HCT116 (cell line): ENCODE measurements at regions not wholly inside any gene's neighbourhood (a gene's known extent, or its start where the extent isn't known, plus 50 kb on each side); places are given as distances from the start of the nearest gene placed in this dataset.

Experiments
- ATAC-seq: fragments of 200-7000 bp; cut with Tn5 transposase; 2 replicates; pipeline ENCODE4 v1.9.1; 2020; ENCODE audit warnings: mild to moderate bottlenecking, moderate library complexity
- BruUV-seq: library from RNA; stranded (reverse); fragments of 400-500 nt; replicated peaks from 2 replicates; lab custom pipeline; 2021; lab: Mats Ljungman, UMichigan
- CTCF ChIA-PET: fragments of 300-600 bp; sonication (Branson Sonifier 250); formaldehyde crosslinking; loops from one replicate; lab custom pipeline; 2021; ENCODE audit warnings: antibody characterized with exemption; lab: Charles Lee
- POLR2A ChIA-PET: fragments of 300-600, 350-600 bp; sonication (Branson Sonifier 250); formaldehyde crosslinking; loops from one replicate; lab custom pipeline; 2021; ENCODE audit warnings: antibody characterized with exemption; lab: Charles Lee
- RAD21 ChIA-PET, 2 experiments: fragments of 300-600 bp; sonication (Branson Sonifier 250); formaldehyde crosslinking; loops; one replicate each; lab custom pipeline; 2023; ENCODE audit warnings: low total read pairs in 2 of 2; ENCODE audit not compliant: uncharacterized antibody in 2 of 2, unreplicated experiment in 2 of 2, low non-redundant PET in 1 of 2; lab: Charles Lee
- DNase-seq: peaks from one replicate; pipeline ENCODE4 v3.0.0-alpha.2; 2010; ENCODE audit warnings: low read depth, low spot score
- H2AFZ ChIP-seq: fragments of 200-600 bp; shearing (Covaris generic), sonication (generic); 2 replicates; pipeline ENCODE4 v1.6.1; 2017; ENCODE audit warnings: low read depth, mixed run types, mixed read lengths, antibody characterized with exemption, low read length; ENCODE audit not compliant: poor library complexity, severe bottlenecking
- H3K27ac ChIP-seq: 2 replicates; pipeline ENCODE4 v1.5.1; 2012; ENCODE audit warnings: low read depth, low read length
- H3K27me3 ChIP-seq: fragments of 200-600 bp; sonication (generic); 2 replicates; pipeline ENCODE4 v1.6.1; 2016; ENCODE audit warnings: mixed run types, low read length, mixed read lengths; ENCODE audit not compliant: insufficient read depth
- H3K36me3 ChIP-seq, 2 experiments: fragments of 200-500 bp in 1 of 2; fragments of 200-600 bp in 1 of 2; sonication (Bioruptor generic) in 1 of 2; sonication (generic) in 1 of 2; 2 replicates each; pipeline versions ENCODE4 v1.5.1 to v1.6.1; 2014 to 2016; ENCODE audit warnings: low read length in 2 of 2, inconsistent platforms in 1 of 2, mixed read lengths in 1 of 2, mixed run types in 1 of 2; ENCODE audit not compliant: insufficient read depth in 2 of 2, control insufficient read depth in 1 of 2
- H3K4me1 ChIP-seq, 2 experiments: fragments of 200-600 bp in 1 of 2; sonication (generic) in 1 of 2; 2 replicates each; pipeline versions ENCODE4 v1.5.1 to v1.6.1; 2012 to 2017; ENCODE audit warnings: low read length in 2 of 2, inconsistent platforms in 1 of 2, mild to moderate bottlenecking in 1 of 2, mixed read lengths in 1 of 2, mixed run types in 1 of 2, moderate library complexity in 1 of 2; ENCODE audit not compliant: insufficient read depth in 2 of 2, control insufficient read depth in 1 of 2
- H3K4me2 ChIP-seq: fragments of 200-600 bp; sonication (generic); 2 replicates; pipeline ENCODE4 v1.6.1; 2017; ENCODE audit warnings: mixed run types, low read length, mixed read lengths
- H3K4me3 ChIP-seq, 2 experiments: fragments of 200-600 bp in 1 of 2; sonication (generic) in 1 of 2; replicated peaks in 1 of 2; 2 replicates each; pipeline ENCODE4 v1.5.1; 2011 to 2016; ENCODE audit warnings: low read length in 2 of 2, control low read depth in 1 of 2, low read depth in 1 of 2, mild to moderate bottlenecking in 1 of 2, mixed read lengths in 1 of 2, mixed run types in 1 of 2
- H3K79me2 ChIP-seq: fragments of 200-600 bp; sonication (generic); 2 replicates; pipeline ENCODE4 v1.6.1; 2017; ENCODE audit warnings: mild to moderate bottlenecking, mixed run types, low read length, moderate library complexity, mixed read lengths; ENCODE audit not compliant: insufficient read depth
- H3K9ac ChIP-seq: fragments of 200-600 bp; sonication (generic); 2 replicates; pipeline ENCODE4 v1.6.1; 2016; ENCODE audit warnings: low read length, mixed read lengths
- H3K9me2 ChIP-seq: fragments of 200-600 bp; sonication (generic), shearing (Covaris generic); 2 replicates; pipeline ENCODE4 v1.6.1; 2017; ENCODE audit warnings: mixed run types, mild to moderate bottlenecking, moderate library complexity; ENCODE audit not compliant: insufficient read depth
- H3K9me3 ChIP-seq, 2 experiments: fragments of 200-500 bp in 1 of 2; fragments of 200-600 bp in 1 of 2; sonication (Bioruptor generic) in 1 of 2; sonication (generic) in 1 of 2; 2 replicates each; pipeline ENCODE4 v1.6.1; 2014 to 2017; ENCODE audit warnings: low read length in 2 of 2, mixed read lengths in 2 of 2, inconsistent platforms in 1 of 2, low read depth in 1 of 2, mild to moderate bottlenecking in 1 of 2, mixed run types in 1 of 2, moderate library complexity in 1 of 2; ENCODE audit not compliant: control insufficient read depth in 1 of 2, insufficient read depth in 1 of 2
- H4K20me1 ChIP-seq: fragments of 200-600 bp; sonication (generic), shearing (Covaris generic); 2 replicates; pipeline ENCODE4 v1.6.1; 2017; ENCODE audit warnings: mixed run types, mild to moderate bottlenecking, moderate library complexity; ENCODE audit not compliant: insufficient read depth
- EGR1 ChIP-seq: IDR thresholded peaks from 2 replicates; pipeline ENCODE4 v1.6.1; 2012; ENCODE audit warnings: low read depth
- JUND ChIP-seq: IDR thresholded peaks from 2 replicates; pipeline ENCODE4 v1.6.1; 2012
- MAX ChIP-seq: IDR thresholded peaks from 2 replicates; pipeline ENCODE4 v1.6.1; 2012
- POLR2A ChIP-seq: IDR thresholded peaks from 2 replicates; pipeline ENCODE4 v1.7.0; 2011; ENCODE audit warnings: borderline replicate concordance; ENCODE audit not compliant: insufficient read depth, insufficient read length; ENCODE audit errors: extremely low read depth
- POLR2AphosphoS5 ChIP-seq: IDR thresholded peaks from 2 replicates; pipeline ENCODE4 v1.6.1; 2011; ENCODE audit warnings: mild to moderate bottlenecking, low read depth, low read length, moderate library complexity
- SP1 ChIP-seq: IDR thresholded peaks from 2 replicates; pipeline ENCODE4 v1.6.1; 2012; ENCODE audit warnings: low read depth
- YY1 ChIP-seq: IDR thresholded peaks from 2 replicates; pipeline ENCODE4 v1.6.1; 2011; ENCODE audit warnings: low read length, low read depth, moderate library complexity, mild to moderate bottlenecking; ENCODE audit not compliant: insufficient replicate concordance; ENCODE audit errors: extremely low read depth
- ZFX ChIP-seq: fragments of 450-650 bp; IDR thresholded peaks from 2 replicates; pipeline ENCODE4 v1.6.1; 2017
- ZNF274 ChIP-seq: fragments of 200-500 bp; sonication (Bioruptor generic); IDR thresholded peaks from 2 replicates; pipeline ENCODE4 v1.6.1; 2014; ENCODE audit warnings: mild to moderate bottlenecking, low read depth, low read length, inconsistent platforms
- intact Hi-C: fragments of 100-400 bp; cut with micrococcal nuclease; formaldehyde crosslinking; loops from 2 replicates; pipeline ENCODE4 v1.10.0; 2022
- TF ChIP-seq, protein P1 (sequence below): IDR thresholded peaks from 2 replicates; pipeline ENCODE4 v1.6.1; 2011; ENCODE audit warnings: mild to moderate bottlenecking, low read length, moderate library complexity; ENCODE audit not compliant: insufficient replicate concordance; ENCODE audit errors: extremely low read depth
- TF ChIP-seq, protein P2 (sequence below), 3 experiments: fragments of 200-600 bp in 1 of 3; sonication (generic) in 1 of 3; IDR thresholded peaks in 2 of 3; conservative IDR thresholded peaks in 1 of 3; 2 replicates each; pipeline ENCODE4 v1.5.1; 2012 to 2017; ENCODE audit warnings: low read depth in 2 of 3, low read length in 2 of 3, antibody characterized with exemption in 1 of 3, borderline replicate concordance in 1 of 3, control low read depth in 1 of 3, mild to moderate bottlenecking in 1 of 3, mixed read lengths in 1 of 3, mixed run types in 1 of 3, moderate library complexity in 1 of 3; ENCODE audit not compliant: insufficient read depth in 1 of 3

- H3K4me2 ChIP-seq, result no peak overlapping the region
- ATAC-seq (no peak), DNase-seq (no peak)
- H3K4me3 ChIP-seq, result no peak overlapping the region
- TF ChIP-seq POLR2A (no peak), ZFX (no peak), POLR2AphosphoS5 (no peak), ZNF274 (no peak), JUND (no peak), SP1 (no peak), EGR1 (no peak), MAX (no peak), YY1 (no peak)
- TF ChIP-seq, protein P1, sequence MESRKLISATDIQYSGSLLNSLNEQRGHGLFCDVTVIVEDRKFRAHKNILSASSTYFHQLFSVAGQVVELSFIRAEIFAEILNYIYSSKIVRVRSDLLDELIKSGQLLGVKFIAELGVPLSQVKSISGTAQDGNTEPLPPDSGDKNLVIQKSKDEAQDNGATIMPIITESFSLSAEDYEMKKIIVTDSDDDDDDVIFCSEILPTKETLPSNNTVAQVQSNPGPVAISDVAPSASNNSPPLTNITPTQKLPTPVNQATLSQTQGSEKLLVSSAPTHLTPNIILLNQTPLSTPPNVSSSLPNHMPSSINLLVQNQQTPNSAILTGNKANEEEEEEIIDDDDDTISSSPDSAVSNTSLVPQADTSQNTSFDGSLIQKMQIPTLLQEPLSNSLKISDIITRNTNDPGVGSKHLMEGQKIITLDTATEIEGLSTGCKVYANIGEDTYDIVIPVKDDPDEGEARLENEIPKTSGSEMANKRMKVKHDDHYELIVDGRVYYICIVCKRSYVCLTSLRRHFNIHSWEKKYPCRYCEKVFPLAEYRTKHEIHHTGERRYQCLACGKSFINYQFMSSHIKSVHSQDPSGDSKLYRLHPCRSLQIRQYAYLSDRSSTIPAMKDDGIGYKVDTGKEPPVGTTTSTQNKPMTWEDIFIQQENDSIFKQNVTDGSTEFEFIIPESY, result no peak
- TF ChIP-seq, protein P2, sequence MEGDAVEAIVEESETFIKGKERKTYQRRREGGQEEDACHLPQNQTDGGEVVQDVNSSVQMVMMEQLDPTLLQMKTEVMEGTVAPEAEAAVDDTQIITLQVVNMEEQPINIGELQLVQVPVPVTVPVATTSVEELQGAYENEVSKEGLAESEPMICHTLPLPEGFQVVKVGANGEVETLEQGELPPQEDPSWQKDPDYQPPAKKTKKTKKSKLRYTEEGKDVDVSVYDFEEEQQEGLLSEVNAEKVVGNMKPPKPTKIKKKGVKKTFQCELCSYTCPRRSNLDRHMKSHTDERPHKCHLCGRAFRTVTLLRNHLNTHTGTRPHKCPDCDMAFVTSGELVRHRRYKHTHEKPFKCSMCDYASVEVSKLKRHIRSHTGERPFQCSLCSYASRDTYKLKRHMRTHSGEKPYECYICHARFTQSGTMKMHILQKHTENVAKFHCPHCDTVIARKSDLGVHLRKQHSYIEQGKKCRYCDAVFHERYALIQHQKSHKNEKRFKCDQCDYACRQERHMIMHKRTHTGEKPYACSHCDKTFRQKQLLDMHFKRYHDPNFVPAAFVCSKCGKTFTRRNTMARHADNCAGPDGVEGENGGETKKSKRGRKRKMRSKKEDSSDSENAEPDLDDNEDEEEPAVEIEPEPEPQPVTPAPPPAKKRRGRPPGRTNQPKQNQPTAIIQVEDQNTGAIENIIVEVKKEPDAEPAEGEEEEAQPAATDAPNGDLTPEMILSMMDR (IDR thresholded peaks at IDR 0.05 in 2 of 3, conservative IDR thresholded peaks at IDR 0.05 in 1 of 3; ENCODE audit: borderline replicate concordance in 1 of 3, insufficient read depth in 1 of 3, low read depth in 2 of 3, low read length in 2 of 3), result no peak
- no peak overlapping the region for H3K9ac ChIP-seq
- no peaks in the 10 kb centered on the region for H3K9me2 ChIP-seq
- no peaks in the 10 kb centered on the region for H3K9me3 ChIP-seq
- CTCF ChIA-PET, result no interaction called here
- intact Hi-C loops, result no loop called here
- H3K4me1 ChIP-seq, result no peaks in the 10 kb centered on the region
- H4K20me1 ChIP-seq, result no peaks in the 10 kb centered on the region
- no peaks in the 10 kb centered on the region for H3K36me3 ChIP-seq
- no peaks in the 10 kb centered on the region for H3K27me3 ChIP-seq
- RAD21 ChIA-PET, result no interaction called here
- no peaks in the 10 kb centered on the region for H3K79me2 ChIP-seq
- no peak overlapping the region for H3K27ac ChIP-seq
- no TSS peak for BruUV-seq
- H2AFZ ChIP-seq, result no peak overlapping the region
- POLR2A ChIA-PET, result no interaction called here
These were observed 110.3 kb downstream of the PDCL3 start for GRCh38 chr2:100673115-100673514.
